Astrocyte (in vitro differentiated cells and primary cell): ENCODE measurements at regions not wholly inside any gene's neighbourhood (a gene's known extent, or its start where the extent isn't known, plus 50 kb on each side); places are given as distances from the start of the nearest gene placed in this dataset.
A peak's percentile ranks its signal among the peaks of the same experiment; 100 is the strongest.

Experiments
- DNase-seq: peaks from one replicate; pipeline ENCODE4 v3.0.0-alpha.2; 2010; ENCODE audit warnings: low read depth
- FAIRE-seq: peaks from 2 replicates; lab custom pipeline; 2011; peaks lifted over from hg19 to GRCh38; lab: Jason Lieb, UNC
- H2AFZ ChIP-seq: 2 replicates; pipeline ENCODE4 v1.6.0; 2012; ENCODE audit warnings: low read depth, low read length, inconsistent platforms
- H3K27ac ChIP-seq: 2 replicates; pipeline ENCODE4 v1.5.1; 2011; ENCODE audit warnings: low read depth, low read length, inconsistent platforms
- H3K27me3 ChIP-seq: 2 replicates; pipeline ENCODE4 v1.6.0; 2011; ENCODE audit warnings: low read length, inconsistent platforms; ENCODE audit not compliant: insufficient read depth
- H3K36me3 ChIP-seq: 2 replicates; pipeline ENCODE4 v1.5.1; 2011; ENCODE audit warnings: low read length, inconsistent platforms; ENCODE audit not compliant: insufficient read depth
- H3K4me1 ChIP-seq: 2 replicates; pipeline ENCODE4 v1.5.1; 2011; ENCODE audit warnings: low read length, inconsistent platforms; ENCODE audit not compliant: insufficient read depth
- H3K4me2 ChIP-seq: 2 replicates; pipeline ENCODE4 v1.6.0; 2012; ENCODE audit warnings: low read length, inconsistent platforms
- H3K4me3 ChIP-seq: 2 replicates; pipeline ENCODE4 v1.5.1; 2011; ENCODE audit warnings: low read depth, mild to moderate bottlenecking, low read length, inconsistent platforms; ENCODE audit not compliant: insufficient read depth
- H3K79me2 ChIP-seq: 2 replicates; pipeline ENCODE4 v1.6.0; 2012; ENCODE audit warnings: mild to moderate bottlenecking, low read length, inconsistent platforms; ENCODE audit not compliant: insufficient read depth
- H3K9ac ChIP-seq: 2 replicates; pipeline ENCODE4 v1.6.0; 2012; ENCODE audit warnings: mild to moderate bottlenecking, low read length, inconsistent platforms
- H3K9me3 ChIP-seq: 2 replicates; pipeline ENCODE4 v1.5.1; 2012; ENCODE audit warnings: low read depth, mild to moderate bottlenecking, low read length, inconsistent platforms; ENCODE audit not compliant: insufficient read depth
- H4K20me1 ChIP-seq: 2 replicates; pipeline ENCODE4 v1.6.0; 2012; ENCODE audit warnings: low read length, inconsistent platforms; ENCODE audit not compliant: insufficient read depth
- H3K27ac Mint-ChIP-seq: one replicate; pipeline ENCODE4 v1.8.0; 2021; ENCODE audit warnings: mild to moderate bottlenecking, mixed read lengths; ENCODE audit not compliant: unreplicated experiment
- H3K27me3 Mint-ChIP-seq: one replicate; pipeline ENCODE4 v1.8.0; 2021; ENCODE audit warnings: low read depth, mixed read lengths; ENCODE audit not compliant: unreplicated experiment
- H3K36me3 Mint-ChIP-seq: one replicate; pipeline ENCODE4 v1.8.0; 2021; ENCODE audit warnings: low read depth, mixed read lengths; ENCODE audit not compliant: unreplicated experiment
- H3K4me1 Mint-ChIP-seq: one replicate; pipeline ENCODE4 v1.8.0; 2021; ENCODE audit warnings: low read depth, mixed read lengths; ENCODE audit not compliant: unreplicated experiment
- H3K4me3 Mint-ChIP-seq: one replicate; pipeline ENCODE4 v1.8.0; 2021; ENCODE audit warnings: mild to moderate bottlenecking, moderate library complexity, mixed read lengths; ENCODE audit not compliant: unreplicated experiment
- H3K9me3 Mint-ChIP-seq: one replicate; pipeline ENCODE4 v1.8.0; 2021; ENCODE audit warnings: mild to moderate bottlenecking, mixed read lengths; ENCODE audit not compliant: unreplicated experiment
- CTCF ChIP-seq: IDR thresholded peaks from 2 replicates; pipeline ENCODE4 v1.5.1; 2011; ENCODE audit warnings: low read depth, mild to moderate bottlenecking, inconsistent platforms, low read length, moderate library complexity; ENCODE audit not compliant: insufficient read depth
- EZH2 ChIP-seq: IDR thresholded peaks from 2 replicates; pipeline ENCODE4 v1.6.1; 2012; ENCODE audit warnings: mild to moderate bottlenecking, low read length, inconsistent platforms; ENCODE audit not compliant: insufficient read depth

DNA sequence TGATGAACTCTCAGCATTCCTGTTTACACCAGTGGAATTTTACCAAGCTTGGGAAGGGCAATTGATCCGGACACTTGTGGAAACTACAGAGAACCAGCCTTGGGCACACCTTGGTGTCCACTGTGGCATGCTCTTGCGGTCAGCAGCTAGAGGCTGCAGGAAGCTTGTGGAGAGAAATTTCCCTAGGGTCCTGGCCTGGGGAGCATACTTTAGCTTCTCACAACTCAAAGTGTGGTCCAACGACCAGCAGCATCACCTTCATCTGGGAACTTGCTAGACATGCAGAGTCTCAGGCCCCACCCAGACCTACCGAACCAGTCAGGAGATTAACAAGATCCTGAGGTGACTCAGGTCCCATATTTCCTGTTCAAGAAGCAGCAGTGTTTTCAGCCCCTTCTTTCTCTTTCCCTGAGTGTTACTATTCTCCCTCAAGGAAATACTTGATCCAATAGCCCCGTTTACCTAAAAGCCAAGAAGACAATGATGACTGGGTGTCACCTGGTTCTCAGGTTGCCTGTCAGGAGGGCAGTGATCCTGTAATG lies 55.7 kb upstream of the KCNE2 start:
- peaks cover 2% of the 10 kb centered on the region for H3K4me1 ChIP-seq
- H3K36me3 Mint-ChIP-seq: peaks cover 2% of the 10 kb centered on the region
- H3K9me3 Mint-ChIP-seq: peaks cover 8% of the 10 kb centered on the region
- no peak overlapping the region for H3K9ac ChIP-seq
- H3K9me3 ChIP-seq: no peaks in the 10 kb centered on the region
- DNase-seq: no peak
- H4K20me1 ChIP-seq: no peaks in the 10 kb centered on the region
- H3K27ac Mint-ChIP-seq: no peak overlapping the region
- TF ChIP-seq EZH2 (no peak), CTCF (no peak)
- no peak overlapping the region for H3K4me3 ChIP-seq
- H3K4me1 Mint-ChIP-seq: peaks cover 5% of the 10 kb centered on the region
- H2AFZ ChIP-seq: no peak overlapping the region
- no peaks in the 10 kb centered on the region for H3K27me3 Mint-ChIP-seq
- H3K27me3 ChIP-seq: peaks cover 2% of the 10 kb centered on the region
- no peaks in the 10 kb centered on the region for H3K79me2 ChIP-seq
- H3K4me3 Mint-ChIP-seq: no peak overlapping the region
- no peak overlapping the region for H3K27ac ChIP-seq
- H3K36me3 ChIP-seq: no peaks in the 10 kb centered on the region
- FAIRE-seq: no peak
- H3K4me2 ChIP-seq: no peak overlapping the region

GRCh38 chr21:34311561-34312330 lies 52.1 kb upstream of the KCNE2 start:
- Histone ChIP-seq H3K27ac (no peak overlapping the region), H3K27me3 (no peaks in the 10 kb centered on the region), H3K4me1 (peaks cover 6% of the 10 kb centered on the region), H3K9me3 (no peaks in the 10 kb centered on the region), H3K4me3 (no peak overlapping the region), H4K20me1 (no peaks in the 10 kb centered on the region), H3K36me3 (no peaks in the 10 kb centered on the region), H3K9ac (no peak overlapping the region), H3K79me2 (no peaks in the 10 kb centered on the region), H2AFZ (no peak overlapping the region), H3K4me2 (no peak overlapping the region)
- peak; percentile 20 for FAIRE-seq
- TF ChIP-seq CTCF: no peak
- Mint-ChIP-seq H3K36me3 (peaks cover 2% of the 10 kb centered on the region), H3K4me1 (peaks cover 9% of the 10 kb centered on the region), H3K27me3 (no peaks in the 10 kb centered on the region), H3K9me3 (peaks cover 8% of the 10 kb centered on the region), H3K27ac (no peak overlapping the region), H3K4me3 (no peak overlapping the region)
- no peak for DNase-seq

GRCh38 chr21:34313116-34313515 lies 50.7 kb upstream of the KCNE2 start:
- H3K36me3 ChIP-seq: no peaks in the 10 kb centered on the region
- H3K27me3 ChIP-seq: no peaks in the 10 kb centered on the region
- peaks cover 6% of the 10 kb centered on the region for H3K4me1 ChIP-seq
- no peak overlapping the region for H3K4me3 Mint-ChIP-seq
- DNase-seq: peak; percentile 8
- peaks cover 8% of the 10 kb centered on the region for H3K9me3 Mint-ChIP-seq
- H3K27me3 Mint-ChIP-seq: no peaks in the 10 kb centered on the region
- H4K20me1 ChIP-seq: no peaks in the 10 kb centered on the region
- H3K9ac ChIP-seq: no peak overlapping the region
- TF ChIP-seq CTCF: no peak
- TF ChIP-seq EZH2: no peak
- H3K4me1 Mint-ChIP-seq: peaks cover 9% of the 10 kb centered on the region
- FAIRE-seq: no peak
- H3K4me2 ChIP-seq: peak overlapping the region; percentile 66
- H3K4me3 ChIP-seq: no peak overlapping the region
- no peaks in the 10 kb centered on the region for H3K9me3 ChIP-seq
- no peaks in the 10 kb centered on the region for H3K79me2 ChIP-seq
- H2AFZ ChIP-seq: peak overlapping the region; percentile 65
- H3K27ac Mint-ChIP-seq: no peak overlapping the region
- H3K27ac ChIP-seq: no peak overlapping the region
- H3K36me3 Mint-ChIP-seq: peaks cover 2% of the 10 kb centered on the region
